ENCODE measurements at regions not wholly inside any gene's neighbourhood (a gene's known extent, or its start where the extent isn't known, plus 50 kb on each side); places are given as distances from the start of the nearest gene placed in this dataset.

- TF ChIP-seq CTCF (IDR thresholded peaks at IDR 0.05; ENCODE audit: insufficient read depth, low read length): no peak
- DNase-seq (ENCODE audit: low read depth): no peak
Measured at GRCh38 chr13:102993348-102993747, 72.9 kb downstream of the SLC10A2 start.

GRCh38 chr13:102984210-102984609 lies 82.0 kb downstream of the SLC10A2 start:
- no peak for TF ChIP-seq CTCF (IDR thresholded peaks at IDR 0.05; ENCODE audit: insufficient read depth, low read length)
- no peak overlapping the region for H3K4me3 ChIP-seq (ENCODE audit: low read depth, low read length)
- DNase-seq (ENCODE audit: low read depth): no peak

More at GRCh38 chr13:102993348-102993747, 72.9 kb downstream of the SLC10A2 start:
- H3K4me3 ChIP-seq (ENCODE audit: low read depth, low read length): no peak overlapping the region

GRCh38 chr13:102983496-102983895 lies 82.7 kb downstream of the SLC10A2 start:
- no peak for TF ChIP-seq CTCF (IDR thresholded peaks at IDR 0.05; ENCODE audit: insufficient read depth, low read length)
- DNase-seq (ENCODE audit: low read depth): no peak

GRCh38 chr13:102980331-102980982 lies 85.8 kb downstream of the SLC10A2 start:
- no peak for DNase-seq (ENCODE audit: low read depth)
- no peak overlapping the region for H3K4me3 ChIP-seq (ENCODE audit: low read depth, low read length)
- no peak for TF ChIP-seq CTCF (IDR thresholded peaks at IDR 0.05; ENCODE audit: insufficient read depth, low read length)

More at GRCh38 chr13:102983496-102983895, 82.7 kb downstream of the SLC10A2 start:
- no peak overlapping the region for H3K4me3 ChIP-seq (ENCODE audit: low read depth, low read length)

- TF ChIP-seq CTCF (IDR thresholded peaks at IDR 0.05; ENCODE audit: insufficient read depth, low read length): no peak
- no peak for DNase-seq (ENCODE audit: low read depth)
- H3K4me3 ChIP-seq (ENCODE audit: low read depth, low read length): no peak overlapping the region
Measured at GRCh38 chr13:102978168-102978567, 88.0 kb downstream of the SLC10A2 start.

GRCh38 chr13:102977471-102977870 lies 88.7 kb downstream of the SLC10A2 start:
- no peak overlapping the region for H3K4me3 ChIP-seq (ENCODE audit: low read depth, low read length)
- DNase-seq (ENCODE audit: low read depth): no peak
- TF ChIP-seq CTCF (IDR thresholded peaks at IDR 0.05; ENCODE audit: insufficient read depth, low read length): no peak

Data from fibroblast of the aortic adventitia (primary cell).